SKM-1 (cell line): ENCODE measurements at regions not wholly inside any gene's neighbourhood (a gene's known extent, or its start where the extent isn't known, plus 50 kb on each side); places are given as distances from the start of the nearest gene placed in this dataset.
"Not testable (repeated sequence)": the region's sequence is repeated elsewhere in the genome, so short reads cannot be mapped to it uniquely, and the experiment has no call there.

Experiments used
- DNase-seq: peaks from one replicate; lab custom pipeline; 2025; ENCODE audit not compliant: unreplicated experiment; lab: John Stamatoyannopoulos, UW

DNA sequence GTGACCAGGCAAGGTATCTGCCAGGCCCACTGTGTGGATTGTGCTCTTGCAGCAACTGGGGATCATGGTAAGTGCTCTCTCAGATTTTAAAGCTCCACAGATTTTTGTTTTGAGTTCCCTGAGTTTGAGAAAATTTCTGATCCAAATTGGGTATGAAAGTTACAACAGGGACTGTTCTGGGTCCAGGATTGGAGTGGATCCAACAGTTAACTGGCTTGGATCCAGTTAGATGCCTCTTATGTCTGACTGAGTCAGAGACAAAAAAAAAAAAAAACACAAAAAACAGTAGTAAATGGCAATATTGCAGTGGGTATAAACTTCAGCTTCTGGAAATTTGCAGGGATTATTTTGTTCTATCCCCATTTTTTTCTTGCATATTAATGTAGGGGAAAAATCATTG is 598.8 kb downstream of the C12orf50 start:
- DNase-seq = no peak

GRCh38 chr12:87428701-87429277 is 600.4 kb downstream of the C12orf50 start:
- no peak for DNase-seq

DNA sequence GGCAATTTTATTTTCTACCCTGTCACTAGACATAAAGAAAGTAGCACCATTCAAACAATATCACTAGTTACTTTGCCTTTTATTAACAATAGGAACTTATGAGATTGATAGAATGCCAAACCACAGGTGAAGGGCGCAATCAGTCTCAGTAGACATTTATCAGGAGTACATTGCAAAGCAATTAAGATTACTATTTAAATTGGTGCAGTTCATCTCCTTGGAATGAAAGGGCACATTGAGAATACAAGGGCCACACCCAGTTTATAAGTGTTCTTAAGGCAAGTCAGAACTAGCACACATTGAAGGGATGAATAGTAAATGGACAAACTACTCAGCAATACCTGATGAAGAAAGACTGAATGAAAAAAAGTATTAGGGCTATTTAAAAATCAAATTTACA is 601.4 kb downstream of the C12orf50 start:
- no peak for DNase-seq

DNA sequence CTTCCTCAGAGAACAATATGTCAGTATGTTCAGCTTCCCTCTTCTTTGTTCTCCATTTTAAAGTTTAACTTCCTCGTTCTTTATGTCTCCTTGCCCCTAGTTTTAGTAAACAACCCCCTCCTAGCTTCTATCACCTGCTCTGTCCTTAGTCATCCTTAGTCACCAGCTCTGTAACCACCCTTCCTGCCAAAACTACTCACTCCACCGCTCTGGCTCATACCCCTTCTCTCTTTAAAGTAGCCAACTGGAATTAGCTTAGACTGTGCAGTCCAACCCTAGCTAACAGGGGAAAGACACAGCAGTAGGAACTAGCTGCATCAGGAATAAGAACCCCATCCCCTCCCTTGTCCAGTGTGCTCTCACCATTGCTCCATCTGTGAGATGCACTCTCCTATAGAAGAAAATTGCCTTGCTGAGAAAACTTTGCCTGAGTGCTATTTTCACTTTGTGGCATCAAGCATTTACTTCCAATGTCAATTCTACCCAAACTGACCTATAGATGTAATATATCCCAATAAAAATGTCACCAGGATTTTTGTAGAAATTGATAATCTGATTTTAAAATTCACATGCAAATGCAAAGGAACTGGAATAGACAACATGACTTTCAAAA is 603.2 kb downstream of the C12orf50 start:
- DNase-seq = peak; percentile 34

GRCh38 chr12:87421233-87421632 is 608.0 kb downstream of the C12orf50 start:
- DNase-seq = not testable (repeated sequence)

GRCh38 chr12:87413784-87414183 is 615.4 kb downstream of the C12orf50 start:
- DNase-seq = no peak

GRCh38 chr12:87406926-87407325 is 622.3 kb downstream of the C12orf50 start:
- DNase-seq = no peak

- no peak for DNase-seq
Measured at GRCh38 chr12:87405918-87406317, 623.3 kb downstream of the C12orf50 start.

GRCh38 chr12:87394168-87394567 is 635.0 kb downstream of the C12orf50 start:
- DNase-seq = not testable (repeated sequence)

- DNase-seq = no peak
Measured at GRCh38 chr12:87388376-87388775, 640.8 kb downstream of the C12orf50 start.

DNA sequence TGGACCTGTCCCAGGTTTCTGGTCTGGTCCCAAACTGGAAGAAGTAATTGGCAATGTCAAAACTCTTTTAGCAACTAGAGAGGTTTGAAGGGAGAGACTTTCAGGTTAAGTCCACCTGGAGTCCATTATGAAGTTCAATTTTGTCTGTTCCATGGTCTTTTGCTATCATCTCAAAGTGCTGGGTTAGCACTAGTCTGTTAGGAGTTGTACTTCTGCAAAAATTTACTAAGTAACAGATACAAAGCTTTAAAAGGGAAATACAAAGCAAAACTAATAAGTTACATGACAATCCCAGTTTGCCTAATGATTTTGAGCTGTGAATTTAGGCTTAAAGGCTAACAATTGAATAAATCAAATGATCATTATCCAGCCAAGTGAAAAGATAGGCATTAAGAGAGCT is 643.9 kb downstream of the C12orf50 start:
- DNase-seq = no peak

GRCh38 chr12:87384226-87384625 is 645.0 kb downstream of the C12orf50 start:
- no peak for DNase-seq

- no peak for DNase-seq
Measured at GRCh38 chr12:87383680-87384079, 645.5 kb downstream of the C12orf50 start.

DNA sequence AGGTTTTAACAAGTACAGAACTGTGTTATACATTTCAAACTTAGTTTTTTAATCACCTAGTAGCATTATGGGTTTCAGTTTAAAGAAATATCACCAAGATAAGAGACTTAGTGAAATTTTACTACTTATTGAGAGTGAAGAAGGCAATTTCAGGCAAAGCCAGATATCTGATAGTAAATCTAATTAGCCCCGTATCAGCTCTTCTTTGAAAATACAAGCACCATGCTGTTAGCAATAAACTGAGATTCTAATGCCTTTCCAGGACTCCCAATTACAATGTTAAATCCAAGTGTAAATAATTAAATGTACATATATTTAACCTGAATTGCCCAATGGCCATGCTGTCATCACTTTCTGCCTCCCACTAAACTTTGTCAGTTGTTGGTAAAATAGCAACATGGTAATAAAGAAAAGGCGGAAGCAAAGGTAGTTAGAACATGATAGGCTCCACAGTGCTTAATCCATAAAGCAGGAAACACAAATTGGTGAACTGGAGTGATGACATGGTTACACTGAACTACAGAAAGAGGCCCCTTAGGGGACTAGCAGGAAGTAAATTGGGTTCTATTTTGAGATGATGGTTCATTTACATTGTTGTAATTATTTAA is 646.1 kb downstream of the C12orf50 start:
- DNase-seq = no peak

GRCh38 chr12:87382436-87382835 is 646.8 kb downstream of the C12orf50 start:
- no peak for DNase-seq

DNA sequence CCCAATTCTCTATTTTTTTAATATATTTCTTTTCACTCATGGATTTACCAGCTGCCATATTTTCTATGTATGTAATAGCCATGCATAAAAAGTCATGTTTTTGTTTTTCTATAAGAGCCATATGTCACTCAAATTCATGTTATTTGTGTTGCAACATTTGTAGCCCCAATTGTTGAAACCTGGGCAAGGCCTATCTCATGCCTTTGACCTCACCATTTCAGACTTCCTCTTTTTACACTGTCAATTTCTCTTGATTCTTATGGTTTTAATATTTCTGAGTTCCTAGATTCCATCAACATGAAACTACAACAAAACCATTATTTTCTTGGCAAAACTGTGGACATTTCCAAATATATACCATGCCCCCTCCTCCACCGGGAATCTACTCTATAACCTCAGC is 647.5 kb downstream of the C12orf50 start:
- DNase-seq = no peak

DNA sequence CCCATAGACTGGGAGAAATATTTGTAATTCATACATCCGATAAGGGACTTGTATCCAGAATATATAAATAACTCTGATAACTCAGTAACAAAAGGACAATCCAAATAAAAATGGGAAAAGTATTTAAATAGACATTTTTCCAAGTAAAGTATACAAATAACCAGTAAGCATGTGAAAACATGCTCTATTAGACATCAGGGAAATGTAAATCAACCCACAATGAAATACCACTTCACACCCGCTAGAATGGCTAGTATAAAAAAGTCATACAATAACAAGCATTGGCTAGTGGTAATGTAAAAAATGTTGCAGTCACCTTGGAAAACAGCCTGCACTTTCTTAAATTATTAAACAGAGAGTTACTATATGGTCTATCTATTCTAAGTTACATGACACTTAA is 650.7 kb downstream of the C12orf50 start:
- DNase-seq = no peak

- no peak for DNase-seq
Measured at GRCh38 chr12:87376722-87377121, 652.5 kb downstream of the C12orf50 start.

GRCh38 chr12:87369161-87369560 is 660.0 kb downstream of the C12orf50 start:
- DNase-seq = no peak

DNA sequence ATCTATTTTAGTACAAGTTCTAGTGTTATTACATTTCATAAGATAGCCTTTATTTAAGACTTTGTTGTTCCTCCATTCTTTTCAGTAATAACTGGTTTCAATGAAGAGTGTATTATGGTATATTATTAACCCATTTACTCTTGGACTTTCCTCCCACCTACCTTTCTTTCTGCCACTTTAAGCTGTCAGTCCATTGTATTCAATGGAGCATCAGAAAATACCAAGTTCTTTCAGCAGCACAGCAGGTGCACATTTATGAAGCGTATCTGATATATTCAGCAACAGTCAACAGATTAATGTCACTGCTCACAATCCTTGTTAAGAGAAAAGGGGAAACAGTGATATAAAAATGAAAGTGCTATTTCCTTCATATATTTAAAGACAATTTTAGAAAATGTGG is 660.9 kb downstream of the C12orf50 start:
- no peak for DNase-seq

GRCh38 chr12:87365423-87365822 is 663.8 kb downstream of the C12orf50 start:
- DNase-seq = no peak

DNA sequence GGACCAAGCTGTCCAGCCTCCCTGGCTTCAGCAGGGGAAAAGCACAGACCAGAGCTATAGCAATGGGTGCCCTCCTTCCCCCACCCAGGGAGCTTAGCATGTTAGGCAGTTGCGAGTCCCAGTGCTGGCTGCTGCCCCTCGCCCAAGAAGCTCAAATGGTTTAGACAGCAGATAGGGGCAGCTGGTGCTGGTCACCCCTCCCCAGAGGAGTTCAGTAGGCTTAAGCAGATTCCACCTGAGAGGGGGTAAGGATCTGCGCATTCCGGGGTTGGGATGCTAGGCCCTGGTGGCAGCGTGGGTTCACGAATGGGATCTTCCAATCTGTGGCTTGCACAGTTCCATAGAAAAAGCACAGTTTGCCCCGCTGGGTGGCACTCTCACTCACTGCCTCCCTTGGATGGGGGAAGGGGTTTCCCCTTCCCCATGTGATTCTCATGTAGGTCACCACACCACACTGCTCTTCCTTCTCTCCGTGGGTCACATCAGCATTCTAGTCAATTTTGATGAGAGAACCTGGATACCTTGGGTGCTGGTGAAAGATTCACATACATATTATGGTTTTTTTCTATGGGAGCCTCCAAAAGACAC is 665.6 kb downstream of the C12orf50 start:
- no peak for DNase-seq
